Vagina (tissue), 2 donors: ENCODE measurements at regions not wholly inside any gene's neighbourhood (a gene's known extent, or its start where the extent isn't known, plus 50 kb on each side); places are given as distances from the start of the nearest gene placed in this dataset.

Source experiments
- DNase-seq, 2 donors: peaks; one replicate each; pipeline ENCODE4 v3.0.0-alpha.2; 2017; ENCODE audit errors: extremely low spot score in 2 of 2
- H3K27ac ChIP-seq: fragments of 200-600 bp; sonication (generic); one replicate; pipeline ENCODE4 v1.5.1; 2019
- H3K27me3 ChIP-seq: fragments of 200-600 bp; sonication (generic); one replicate; pipeline ENCODE4 v1.5.1; 2019
- H3K36me3 ChIP-seq, 2 donors: fragments of 200-600 bp; sonication (generic); one replicate each; pipeline ENCODE4 v1.5.1; 2017 to 2019
- H3K4me1 ChIP-seq: fragments of 200-600 bp; sonication (generic); one replicate; pipeline ENCODE4 v1.5.1; 2019
- H3K4me3 ChIP-seq, 2 donors: fragments of 200-600 bp; sonication (generic); 1 replicate in 1 of 2; 2 replicates in 1 of 2; pipeline ENCODE4 v1.5.1; 2016 to 2019
- H3K9me3 ChIP-seq: fragments of 200-600 bp; sonication (generic); one replicate; pipeline ENCODE4 v1.5.1; 2019
- CTCF ChIP-seq, 3 experiments: fragments of 450-650 bp in 2 of 3; fragments of 200-600 bp in 1 of 3; sonication (generic) in 1 of 3; IDR thresholded peaks; one replicate each; pipeline ENCODE4 v1.5.1; 2017 to 2019; ENCODE audit warnings: antibody characterized with exemption in 3 of 3, mild to moderate bottlenecking in 2 of 3, moderate library complexity in 2 of 3
- POLR2A ChIP-seq, 2 donors: fragments of 450-650 bp; IDR thresholded peaks; one replicate each; pipeline ENCODE4 v1.6.1; 2017; ENCODE audit warnings: antibody characterized with exemption in 2 of 2, mild to moderate bottlenecking in 2 of 2, moderate library complexity in 2 of 2
- POLR2AphosphoS5 ChIP-seq, 2 donors: sonication (generic); formaldehyde crosslinking; IDR thresholded peaks; one replicate each; pipeline ENCODE4 v1.9.0; 2017; ENCODE audit warnings: antibody characterized with exemption in 2 of 2, mild to moderate bottlenecking in 2 of 2, low read depth in 1 of 2; ENCODE audit not compliant: insufficient read depth in 1 of 2
- intact Hi-C: fragments of 100-400 bp; cut with DNase I; formaldehyde crosslinking; loops from one replicate; pipeline ENCODE4 v1.15.1; 2023

GRCh38 chr7:68364886-68365625 is 1233.2 kb upstream of the AUTS2 start:
- no peak for DNase-seq
- Histone ChIP-seq H3K4me1 (no peaks in the 10 kb centered on the region), H3K9me3 (no peaks in the 10 kb centered on the region), H3K27me3 (no peaks in the 10 kb centered on the region), H3K27ac (no peak overlapping the region), H3K36me3 (no peaks in the 10 kb centered on the region), H3K4me3 (no peak overlapping the region)
- no peak for TF ChIP-seq POLR2A (IDR thresholded peaks at IDR 0.05)
- TF ChIP-seq POLR2AphosphoS5 (IDR thresholded peaks at IDR 0.05; ENCODE audit: insufficient read depth in 1 of 2, low read depth in 1 of 2) = no peak
- TF ChIP-seq CTCF (IDR thresholded peaks at IDR 0.05) = no peak
- intact Hi-C loops = no loop called here

- DNase-seq = no peak
- H3K36me3 ChIP-seq = no peaks in the 10 kb centered on the region
- intact Hi-C loops = no loop called here
- H3K27me3 ChIP-seq = no peaks in the 10 kb centered on the region
- H3K9me3 ChIP-seq = no peaks in the 10 kb centered on the region
- H3K4me3 ChIP-seq = no peak overlapping the region
- TF ChIP-seq POLR2A (IDR thresholded peaks at IDR 0.05) (no peak), POLR2AphosphoS5 (IDR thresholded peaks at IDR 0.05; ENCODE audit: insufficient read depth in 1 of 2, low read depth in 1 of 2) (no peak), CTCF (IDR thresholded peaks at IDR 0.05) (no peak)
- H3K4me1 ChIP-seq = no peaks in the 10 kb centered on the region
- no peak overlapping the region for H3K27ac ChIP-seq
Measured at GRCh38 chr7:68371985-68372384, 1226.3 kb upstream of the AUTS2 start.

- H3K27me3 ChIP-seq = no peaks in the 10 kb centered on the region
- intact Hi-C loops = no loop called here
- TF ChIP-seq POLR2AphosphoS5 (IDR thresholded peaks at IDR 0.05; ENCODE audit: insufficient read depth in 1 of 2, low read depth in 1 of 2) (no peak), POLR2A (IDR thresholded peaks at IDR 0.05) (no peak)
- DNase-seq = no peak
- H3K4me1 ChIP-seq = no peaks in the 10 kb centered on the region
- H3K36me3 ChIP-seq = no peaks in the 10 kb centered on the region
- H3K4me3 ChIP-seq = no peak overlapping the region
- H3K9me3 ChIP-seq = no peaks in the 10 kb centered on the region
- no peak overlapping the region for H3K27ac ChIP-seq
Measured at GRCh38 chr7:68376131-68376661, 1222.1 kb upstream of the AUTS2 start.

GRCh38 chr7:68381731-68382130 is 1216.5 kb upstream of the AUTS2 start:
- no peak for DNase-seq
- no peak for TF ChIP-seq CTCF (IDR thresholded peaks at IDR 0.05)
- no peak for TF ChIP-seq POLR2AphosphoS5 (IDR thresholded peaks at IDR 0.05; ENCODE audit: insufficient read depth in 1 of 2, low read depth in 1 of 2)
- no peak for TF ChIP-seq POLR2A (IDR thresholded peaks at IDR 0.05)
- no peak overlapping the region for H3K27ac ChIP-seq

GRCh38 chr7:68384581-68384980 is 1213.7 kb upstream of the AUTS2 start:
- Histone ChIP-seq H3K4me3 (no peak overlapping the region), H3K9me3 (no peaks in the 10 kb centered on the region), H3K27ac (no peak overlapping the region), H3K4me1 (no peaks in the 10 kb centered on the region), H3K36me3 (no peaks in the 10 kb centered on the region), H3K27me3 (no peaks in the 10 kb centered on the region)
- no peak for TF ChIP-seq POLR2AphosphoS5 (IDR thresholded peaks at IDR 0.05; ENCODE audit: insufficient read depth in 1 of 2, low read depth in 1 of 2)
- TF ChIP-seq POLR2A (IDR thresholded peaks at IDR 0.05) = no peak
- no peak for TF ChIP-seq CTCF (IDR thresholded peaks at IDR 0.05)
- no peak for DNase-seq
- intact Hi-C loops = no loop called here

More at GRCh38 chr7:68381731-68382130, 1216.5 kb upstream of the AUTS2 start:
- Histone ChIP-seq H3K4me1 (no peaks in the 10 kb centered on the region), H3K4me3 (no peak overlapping the region), H3K9me3 (no peaks in the 10 kb centered on the region), H3K27me3 (no peaks in the 10 kb centered on the region), H3K36me3 (no peaks in the 10 kb centered on the region)
- intact Hi-C loops = no loop called here
